ENCODE measurements at regions not wholly inside any gene's neighbourhood (a gene's known extent, or its start where the extent isn't known, plus 50 kb on each side); places are given as distances from the start of the nearest gene placed in this dataset.

GRCh38 chr15:37165395-37165794 is 65.0 kb upstream of the MEIS2 start:
- no peak for DNase-seq

DNA sequence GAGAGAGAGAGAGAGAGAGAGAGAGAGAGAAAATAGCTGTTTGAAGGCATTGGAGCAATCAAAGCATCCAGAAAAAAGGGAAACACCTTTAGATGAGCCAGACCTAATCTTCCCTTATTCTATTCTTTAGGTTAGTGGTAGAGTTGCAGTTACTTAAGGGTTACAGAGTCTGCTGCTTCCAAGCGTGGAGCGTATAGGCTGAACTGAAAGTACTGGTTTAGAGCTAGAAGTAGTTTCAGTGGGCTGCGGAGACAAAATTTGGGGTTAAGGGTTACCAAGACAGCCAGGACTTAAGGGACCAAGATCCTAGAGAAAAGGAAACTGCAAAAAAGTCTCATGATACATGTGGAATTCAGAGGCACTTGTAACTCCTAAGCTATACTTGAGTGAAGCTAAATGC is 66.1 kb upstream of the MEIS2 start:
- no peak for DNase-seq

DNA sequence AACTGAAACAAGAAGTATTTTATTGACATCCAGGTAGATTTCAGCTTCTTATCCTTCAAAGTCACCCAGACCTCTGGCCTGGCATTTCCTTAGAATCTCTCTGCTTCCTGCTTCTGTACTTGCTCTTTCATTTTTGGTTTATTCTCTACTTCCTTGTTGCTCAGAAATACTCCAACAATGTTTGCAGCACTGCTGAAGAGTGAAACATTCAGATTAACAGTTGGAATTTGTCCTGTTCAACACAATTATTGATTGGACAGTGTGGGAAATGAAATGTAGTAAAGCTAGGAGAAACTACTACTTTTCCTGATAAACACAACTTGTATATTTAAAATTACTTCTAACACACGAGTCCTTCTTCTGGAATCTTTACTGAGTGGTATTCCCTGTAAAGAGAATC is 81.0 kb upstream of the MEIS2 start:
- DNase-seq: no peak

GRCh38 chr15:37199545-37199944 is 99.2 kb upstream of the MEIS2 start:
- DNase-seq: no peak

- DNase-seq: no peak
These were observed 102.7 kb upstream of the MEIS2 start for GRCh38 chr15:37203050-37203449.

DNA sequence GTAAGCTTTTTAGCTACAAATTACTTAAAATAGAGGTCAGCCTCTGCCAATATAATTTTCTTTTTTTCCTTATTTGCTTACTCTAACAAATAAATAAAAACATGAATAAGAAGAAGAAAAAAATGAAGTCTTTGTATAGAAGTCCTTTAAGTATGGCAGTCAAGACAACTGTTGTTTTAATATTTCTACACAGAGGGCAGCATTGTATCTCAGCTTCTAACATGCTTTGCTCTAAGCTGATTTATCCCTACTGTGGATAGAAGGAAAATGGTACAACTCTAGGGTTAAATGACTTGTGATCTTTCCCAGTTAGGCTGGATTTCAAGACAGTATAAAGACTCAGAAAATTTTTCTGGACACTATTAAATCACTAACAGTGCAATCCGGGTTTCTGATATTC is 104.3 kb upstream of the MEIS2 start:
- DNase-seq: no peak

DNA sequence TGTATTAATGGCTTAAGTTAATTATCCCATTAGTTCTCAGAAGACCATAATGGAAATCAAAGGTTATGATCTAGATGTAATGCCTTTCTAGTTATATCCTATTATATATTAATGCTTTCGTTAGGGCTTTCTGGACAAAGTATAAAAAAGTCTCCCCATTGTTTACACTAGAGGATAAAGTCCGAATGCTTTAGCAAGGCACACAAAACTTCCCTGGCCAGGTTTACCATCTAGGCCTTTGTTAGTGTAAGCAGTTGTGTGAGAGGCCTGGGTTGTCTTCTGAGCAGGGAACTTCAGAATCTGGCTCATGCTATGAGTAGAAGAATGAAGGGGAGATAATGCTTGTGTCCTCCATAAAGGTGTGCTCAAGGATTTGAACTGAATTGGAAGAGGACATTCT is 106.3 kb upstream of the MEIS2 start:
- no peak for DNase-seq

- no peak for DNase-seq
These were observed 108.0 kb upstream of the MEIS2 start for GRCh38 chr15:37208146-37209040.

GRCh38 chr15:37209041-37209363 is 108.7 kb upstream of the MEIS2 start:
- no peak for DNase-seq

GRCh38 chr15:37217567-37217966 is 117.2 kb upstream of the MEIS2 start:
- DNase-seq: no peak

- no peak for DNase-seq
These were observed 118.1 kb upstream of the MEIS2 start for GRCh38 chr15:37218351-37218916.

DNA sequence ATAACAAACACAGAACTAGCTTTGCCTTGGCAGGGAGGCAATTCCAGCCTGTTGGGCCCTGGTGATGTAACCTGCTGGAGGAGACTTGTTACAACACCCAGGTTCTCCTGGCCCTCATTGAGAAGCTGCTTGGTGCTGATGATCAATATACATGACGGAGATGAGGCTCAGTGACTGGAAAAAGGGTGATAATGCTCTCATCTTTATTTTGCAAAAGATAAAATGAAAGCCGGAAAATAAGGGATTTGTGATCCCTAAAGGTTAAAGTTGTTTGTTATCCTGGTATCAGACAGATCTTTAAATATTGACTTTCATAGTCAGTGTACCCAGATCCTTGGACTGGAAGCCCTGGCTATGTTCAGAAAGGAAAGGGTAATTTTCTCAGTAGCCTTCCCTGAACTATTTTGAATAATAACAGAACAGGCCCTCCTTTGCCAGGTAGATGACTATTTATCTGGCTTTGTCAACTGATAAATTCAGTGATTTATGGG is 118.9 kb upstream of the MEIS2 start:
- DNase-seq: no peak

GRCh38 chr15:37220949-37221670 is 120.8 kb upstream of the MEIS2 start:
- DNase-seq: peak; percentile 84

- peak; percentile 52 for DNase-seq
These were observed 121.4 kb upstream of the MEIS2 start for GRCh38 chr15:37221671-37222145.

DNA sequence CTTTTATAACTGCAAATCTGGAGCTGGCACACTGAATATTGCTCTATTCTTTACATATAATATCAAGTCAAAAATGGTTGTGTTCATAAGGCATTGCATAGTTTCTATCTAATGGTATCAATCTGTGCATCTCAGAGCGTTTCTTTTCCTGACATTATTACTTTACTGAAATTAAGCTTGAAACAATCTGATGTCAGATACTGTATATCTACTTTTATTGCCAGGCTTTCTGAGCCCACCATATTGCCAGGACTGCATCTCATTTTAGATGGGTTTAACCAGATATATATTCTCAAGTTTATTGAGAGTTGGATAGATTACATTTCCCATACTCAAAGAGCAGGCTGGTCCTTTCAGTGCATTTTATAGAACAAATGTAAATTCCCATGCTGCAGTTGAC is 122.7 kb upstream of the MEIS2 start:
- no peak for DNase-seq

GRCh38 chr15:37229855-37230619 is 129.7 kb upstream of the MEIS2 start:
- DNase-seq: no peak

DNA sequence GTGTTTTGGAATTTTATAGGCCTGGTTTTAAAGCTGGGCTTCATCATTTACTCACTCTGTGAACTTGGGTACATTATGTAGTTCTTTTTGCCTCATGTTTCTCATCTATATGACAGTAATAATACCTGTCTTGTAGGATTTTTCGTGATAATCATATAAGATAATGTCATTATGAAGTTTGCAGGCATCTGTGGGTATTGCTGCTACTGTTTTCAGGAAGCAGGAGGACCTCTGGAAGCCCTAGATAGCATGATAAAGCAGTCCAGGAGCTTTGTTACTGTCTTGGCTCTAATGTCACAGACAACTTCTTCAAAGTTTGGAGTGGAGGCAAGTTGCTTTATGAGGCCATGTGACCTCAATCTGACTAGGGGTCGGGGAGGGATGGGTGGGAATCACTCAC is 145.0 kb upstream of the MEIS2 start:
- DNase-seq: no peak

DNA sequence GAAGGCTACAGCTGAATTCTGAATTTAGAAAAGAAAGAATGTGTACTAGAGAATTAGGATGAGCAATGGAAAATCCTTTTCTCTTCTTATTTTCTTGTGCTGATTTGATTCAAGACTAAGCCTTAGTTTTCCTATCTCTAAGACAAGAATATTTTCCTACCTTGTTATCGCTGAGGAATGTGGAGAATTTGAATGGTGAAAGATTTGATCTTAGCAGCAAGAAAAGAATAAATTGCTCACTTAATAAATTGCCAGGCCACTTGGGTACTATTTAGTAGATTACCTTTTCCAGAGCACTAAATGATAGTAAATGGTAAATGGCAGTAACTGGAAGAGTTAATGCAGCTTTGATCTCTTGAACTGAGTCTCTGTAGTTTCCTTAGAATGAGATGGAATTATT is 145.7 kb upstream of the MEIS2 start:
- DNase-seq: no peak

DNA sequence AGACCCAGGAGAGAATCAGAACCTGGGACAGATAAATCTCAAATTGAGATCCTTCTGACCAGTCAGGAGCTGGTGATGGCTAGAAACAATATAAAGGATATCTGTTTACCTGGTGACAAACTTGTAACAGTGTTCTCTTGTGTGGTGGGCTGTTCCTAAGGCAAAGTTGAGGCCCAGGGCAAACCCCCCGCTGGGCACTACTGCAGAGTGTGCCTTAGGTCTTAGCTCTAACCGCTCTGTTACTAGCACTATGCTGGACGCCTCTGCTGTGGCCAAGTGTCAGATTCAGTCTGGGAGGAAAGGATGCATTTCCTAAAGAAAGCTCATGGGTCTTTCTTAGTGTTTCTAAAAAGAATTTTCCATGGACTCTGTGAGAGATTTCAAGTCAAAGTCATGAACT is 146.5 kb upstream of the MEIS2 start:
- DNase-seq: no peak

GRCh38 chr15:37249249-37249648 is 148.9 kb upstream of the MEIS2 start:
- DNase-seq: no peak

- DNase-seq: no peak
These were observed 152.2 kb upstream of the MEIS2 start for GRCh38 chr15:37252530-37252929.

DNA sequence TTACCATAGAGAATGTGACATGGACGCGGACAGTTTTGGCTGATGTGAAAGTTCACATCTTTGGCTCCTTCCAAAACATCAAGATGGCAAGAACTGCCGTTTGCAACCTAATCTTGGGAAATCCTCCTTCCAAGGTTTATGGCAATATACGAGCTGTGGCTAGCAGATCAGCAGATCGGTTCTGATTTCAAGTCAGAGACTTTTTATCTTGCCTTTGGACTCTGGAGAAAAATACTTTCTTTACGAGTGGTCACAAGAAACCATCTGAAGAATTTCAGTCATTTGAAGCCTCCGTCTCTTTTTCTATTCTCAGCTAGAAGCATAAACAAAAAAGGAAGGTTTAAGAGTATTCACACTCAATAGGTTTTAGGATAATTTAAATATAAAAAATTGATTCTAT is 153.5 kb upstream of the MEIS2 start:
- no peak for DNase-seq

DNA sequence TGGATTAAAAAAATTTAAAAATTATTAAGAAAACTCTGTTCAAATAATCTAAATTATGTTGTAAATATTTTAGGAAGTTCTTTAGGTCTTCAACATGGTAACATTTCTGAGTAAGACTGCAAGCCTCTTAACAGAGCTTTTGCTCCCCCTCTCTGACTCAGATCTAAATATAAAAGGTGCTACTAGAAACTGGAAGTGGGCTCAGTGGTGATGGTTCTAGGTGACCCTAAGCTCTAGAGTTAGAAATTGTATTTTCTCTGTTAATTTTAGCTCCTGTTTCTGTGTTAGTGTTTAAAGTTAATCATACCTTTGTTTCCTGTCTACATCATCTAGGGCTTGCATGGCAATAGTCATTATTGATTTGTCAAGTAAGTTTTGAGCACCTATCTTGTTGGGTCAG is 159.9 kb upstream of the MEIS2 start:
- no peak for DNase-seq

Measured in NCI-H1694 (cell line).